IMR-90 (cell line): ENCODE measurements at regions not wholly inside any gene's neighbourhood (a gene's known extent, or its start where the extent isn't known, plus 50 kb on each side); places are given as distances from the start of the nearest gene placed in this dataset.

Experiments
- ATAC-seq: fragments of 200-7000 bp; cut with Tn5 transposase; 2 replicates; pipeline ENCODE4 v1.9.1; 2020; ENCODE audit warnings: low read depth, mild to moderate bottlenecking, moderate library complexity
- BruUV-seq: library from RNA; stranded (reverse); fragments of 400-500 nt; replicated peaks from 2 replicates; lab custom pipeline; 2021; lab: Mats Ljungman, UMichigan
- CTCF ChIA-PET: fragments of 300-600 bp; formaldehyde crosslinking; extraction: SDS; loops from one replicate; lab custom pipeline; 2021; ENCODE audit warnings: antibody characterized with exemption; lab: Yijun Ruan, JAX
- POLR2A ChIA-PET: fragments of 300-600 bp; sonication (Branson Sonifier 250); formaldehyde crosslinking; loops from one replicate; lab custom pipeline; 2022; ENCODE audit warnings: antibody characterized with exemption; ENCODE audit not compliant: unreplicated experiment; lab: Charles Lee
- DNase-seq: peaks from one replicate; pipeline ENCODE4 v3.0.0; 2013
- H2AFZ ChIP-seq: replicated peaks from 2 replicates; pipeline ENCODE3; 2013; ENCODE audit warnings: low read length, mild to moderate bottlenecking; ENCODE audit not compliant: poor library complexity
- H2AK5ac ChIP-seq: 2 replicates; pipeline ENCODE4 v1.6.1; 2013; ENCODE audit warnings: low read depth, low read length, inconsistent platforms
- H2AK9ac ChIP-seq: replicated peaks from 2 replicates; pipeline ENCODE3; 2013; ENCODE audit warnings: mild to moderate bottlenecking, low read depth, low read length, moderate library complexity; ENCODE audit not compliant: poor library complexity
- H2BK120ac ChIP-seq: 2 replicates; pipeline ENCODE4 v1.6.1; 2013; ENCODE audit warnings: low read depth, low read length, inconsistent platforms
- H2BK15ac ChIP-seq: 3 replicates; pipeline ENCODE4 v1.6.1; 2013; ENCODE audit warnings: low read depth, low read length, inconsistent platforms
- H2BK20ac ChIP-seq: 2 replicates; pipeline ENCODE4 v1.6.1; 2013; ENCODE audit warnings: low read depth, mild to moderate bottlenecking, inconsistent platforms, low read length, moderate library complexity
- H2BK5ac ChIP-seq: 2 replicates; pipeline ENCODE4 v1.6.1; 2013; ENCODE audit warnings: mild to moderate bottlenecking, low read depth, low read length, inconsistent platforms; ENCODE audit not compliant: poor library complexity, severe bottlenecking
- H3K14ac ChIP-seq: replicated peaks from 2 replicates; pipeline ENCODE4 v1.6.1; 2013; ENCODE audit warnings: low read depth, low read length, inconsistent platforms
- H3K18ac ChIP-seq: 2 replicates; pipeline ENCODE4 v1.6.1; 2013; ENCODE audit warnings: low read depth, low read length, control low read depth
- H3K23ac ChIP-seq: 2 replicates; pipeline ENCODE4 v1.6.1; 2013; ENCODE audit warnings: low read depth, low read length, inconsistent platforms
- H3K27ac ChIP-seq: 2 replicates; pipeline ENCODE4 v1.5.1; 2013; ENCODE audit warnings: mild to moderate bottlenecking, control low read depth, low read length; ENCODE audit not compliant: insufficient read depth
- H3K27me3 ChIP-seq: 2 replicates; pipeline ENCODE4 v1.6.1; 2013; ENCODE audit warnings: low read length; ENCODE audit not compliant: control insufficient read depth, insufficient read depth
- H3K36me3 ChIP-seq: 2 replicates; pipeline ENCODE4 v1.6.1; 2013; ENCODE audit warnings: low read length, mixed read lengths; ENCODE audit not compliant: control insufficient read depth, insufficient read depth
- H3K4ac ChIP-seq: 2 replicates; pipeline ENCODE4 v1.6.1; 2013; ENCODE audit warnings: low read depth, low read length, inconsistent platforms
- H3K4me1 ChIP-seq: 2 replicates; pipeline ENCODE4 v1.6.1; 2013; ENCODE audit warnings: low read length, mixed read lengths; ENCODE audit not compliant: control insufficient read depth, insufficient read depth
- H3K4me2 ChIP-seq: 2 replicates; pipeline ENCODE4 v1.6.1; 2013; ENCODE audit warnings: low read depth, mild to moderate bottlenecking, control low read depth, low read length, moderate library complexity
- H3K4me3 ChIP-seq: 2 replicates; pipeline ENCODE4 v1.5.1; 2013; ENCODE audit warnings: low read depth, mild to moderate bottlenecking, control low read depth, low read length, moderate library complexity; ENCODE audit not compliant: insufficient read depth
- H3K56ac ChIP-seq: 2 replicates; pipeline ENCODE4 v1.6.1; 2013; ENCODE audit warnings: low read length, inconsistent platforms; ENCODE audit not compliant: insufficient read depth; ENCODE audit errors: extremely low read depth
- H3K79me1 ChIP-seq, 2 experiments: 2 replicates each; pipeline ENCODE4 v1.6.1; 2013; ENCODE audit warnings: low read length in 2 of 2, inconsistent platforms in 1 of 2, low read depth in 1 of 2
- H3K9ac ChIP-seq: 2 replicates; pipeline ENCODE4 v1.6.1; 2013; ENCODE audit warnings: low read depth, low read length, control low read depth
- H3K9me1 ChIP-seq: 2 replicates; pipeline ENCODE4 v1.6.1; 2013; ENCODE audit warnings: low read length, inconsistent platforms; ENCODE audit not compliant: insufficient read depth
- H3K9me3 ChIP-seq: 2 replicates; pipeline ENCODE4 v1.6.1; 2013; ENCODE audit warnings: low read length; ENCODE audit not compliant: control insufficient read depth, insufficient read depth
- H4K20me1 ChIP-seq: 2 replicates; pipeline ENCODE4 v1.6.1; 2013; ENCODE audit warnings: low read length, inconsistent platforms; ENCODE audit not compliant: insufficient read depth
- H4K5ac ChIP-seq: 2 replicates; pipeline ENCODE4 v1.6.1; 2013; ENCODE audit warnings: mild to moderate bottlenecking, low read depth, low read length, control low read depth
- H4K8ac ChIP-seq, 2 experiments: 2 replicates each; pipeline ENCODE4 v1.6.1; 2013; ENCODE audit warnings: low read depth in 2 of 2, low read length in 2 of 2, control low read depth in 1 of 2, inconsistent platforms in 1 of 2
- H4K91ac ChIP-seq: 2 replicates; pipeline ENCODE4 v1.6.1; 2013; ENCODE audit warnings: low read depth, low read length, inconsistent platforms; ENCODE audit not compliant: insufficient read depth
- BHLHE40 ChIP-seq: fragments of 150-350 bp; IDR thresholded peaks from 2 replicates; pipeline ENCODE4 v1.6.1; 2016; ENCODE audit warnings: mild to moderate bottlenecking, low read depth, low read length
- WGBS, 2 experiments: methylation state at CpG; one replicate each; pipeline versions ENCODE4 v1.1.5 to v1.1.7; 2013; ENCODE audit warnings: missing lambda C conversion rate in 2 of 2; ENCODE audit not compliant: insufficient read length in 1 of 2; ENCODE audit errors: extremely low coverage in 2 of 2; 5-methylcytosine and 5-hydroxymethylcytosine counted together
- dilution Hi-C: fragments of 300-500 bp; cut with HindIII; formaldehyde crosslinking; loops from one replicate; pipeline ENCODE4 v1.14.3; 2018; ENCODE audit warnings: low sequenced_read_pairs; ENCODE audit not compliant: unreplicated experiment
- in situ Hi-C: fragments of 300-500 bp; cut with MboI; formaldehyde crosslinking; loops from 3 replicates; pipeline ENCODE4 v1.14.3; 2019; ENCODE audit warnings: low sequenced_read_pairs, inconsistent platforms, mixed read lengths
- intact Hi-C: fragments of 100-400 bp; cut with micrococcal nuclease; formaldehyde crosslinking; loops from 2 replicates; pipeline ENCODE4 v1.10.0; 2022

GRCh38 chr11:106551744-106552673, 466.3 kb downstream of the GUCY1A2 start:
- Histone ChIP-seq H3K4me2 (no peak overlapping the region), H2BK120ac (no peak overlapping the region), H3K9ac (no peak overlapping the region), H3K36me3 (no peaks in the 10 kb centered on the region), H3K9me3 (no peaks in the 10 kb centered on the region; the same call in 1 of the 2 replicates), H4K5ac (no peak overlapping the region), H3K56ac (no peak overlapping the region), H3K18ac (no peak overlapping the region), H3K23ac (no peak overlapping the region), H2BK20ac (no peak overlapping the region), H3K27me3 (no peaks in the 10 kb centered on the region), H2AK9ac (no peak overlapping the region), H4K20me1 (no peaks in the 10 kb centered on the region), H3K9me1 (no peaks in the 10 kb centered on the region), H3K4ac (no peak overlapping the region), H2AK5ac (no peak overlapping the region), H3K14ac (no peak overlapping the region), H3K4me3 (no peak overlapping the region), H2AFZ (no peak overlapping the region), H2BK5ac (no peak overlapping the region), H4K91ac (no peak overlapping the region), H3K79me1 (no peaks in the 10 kb centered on the region), H2BK15ac (no peak overlapping the region), H4K8ac (no peak overlapping the region), H3K4me1 (no peaks in the 10 kb centered on the region), H3K27ac (no peak overlapping the region)
- intact Hi-C loops (no loop called here), in situ Hi-C loops (no loop called here), dilution Hi-C loops (no loop called here)
- ChIA-PET POLR2A (no interaction called here), CTCF (interaction anchor here (0.6 kb wide), 1 partner anchor 65 kb away, joined by 3 read pairs; no protein-coding TSS in a partner anchor)
- BruUV-seq: no TSS peak
- no peak for TF ChIP-seq BHLHE40
- no CpG with 5 or more reads among the region's 13 CpGs for WGBS, 2 experiments
- no peak for DNase-seq
- ATAC-seq: no peak
